ENCODE measurements at regions not wholly inside any gene's neighbourhood (a gene's known extent, or its start where the extent isn't known, plus 50 kb on each side); places are given as distances from the start of the nearest gene placed in this dataset.

GRCh38 chr16:13414154-13414553 is 505.8 kb upstream of the ERCC4 start:
- TF ChIP-seq CTCF (conservative IDR thresholded peaks at IDR 0.05; ENCODE audit: low read depth in 2 of 2) (no peak), EZH2 (IDR thresholded peaks at IDR 0.05; ENCODE audit: low read depth, unreplicated experiment) (no peak), JUNB (IDR thresholded peaks at IDR 0.05; ENCODE audit: unreplicated experiment) (no peak), ZNF462 (CRISPR knock-in tag; IDR thresholded peaks at IDR 0.05) (no peak), EZH2phosphoT487 (IDR thresholded peaks at IDR 0.05; ENCODE audit: unreplicated experiment) (no peak), POLR2AphosphoS5 (IDR thresholded peaks at IDR 0.05; ENCODE audit: low read depth) (no peak), CREB1 (CRISPR knock-in tag; IDR thresholded peaks at IDR 0.05; ENCODE audit: low read depth) (no peak), ETS1 (IDR thresholded peaks at IDR 0.05) (no peak), REST (IDR thresholded peaks at IDR 0.05; ENCODE audit: unreplicated experiment) (no peak), NANOG (IDR thresholded peaks at IDR 0.05; ENCODE audit: borderline replicate concordance) (no peak), STAT1 (IDR thresholded peaks at IDR 0.05; ENCODE audit: unreplicated experiment) (no peak), ZNF114 (CRISPR knock-in tag; IDR thresholded peaks at IDR 0.05) (no peak), ZNF331 (CRISPR knock-in tag; IDR thresholded peaks at IDR 0.05; ENCODE audit: low read depth) (no peak)
